ENCODE measurements at regions not wholly inside any gene's neighbourhood (a gene's known extent, or its start where the extent isn't known, plus 50 kb on each side); places are given as distances from the start of the nearest gene placed in this dataset.
"Not testable (repeated sequence)": the region's sequence is repeated elsewhere in the genome, so short reads cannot be mapped to it uniquely, and the experiment has no call there.

- H3K4me3 ChIP-seq (ENCODE audit: low read depth, low read length); H3K36me3 ChIP-seq; H3K9me3 ChIP-seq (ENCODE audit: severe bottlenecking); DNase-seq; H3K27ac ChIP-seq; H3K27me3 ChIP-seq (ENCODE audit: insufficient read depth, low read depth, severe bottlenecking): not testable (repeated sequence)
These were observed 5465.1 kb upstream of the TPTE start for GRCh38 chr21:5055996-5056962.

- DNase-seq; H3K27me3 ChIP-seq (ENCODE audit: insufficient read depth, low read depth, severe bottlenecking); H3K36me3 ChIP-seq; H3K27ac ChIP-seq; H3K9me3 ChIP-seq (ENCODE audit: severe bottlenecking); H3K4me3 ChIP-seq (ENCODE audit: low read depth, low read length): not testable (repeated sequence)
These were observed 5464.3 kb upstream of the TPTE start for GRCh38 chr21:5057077-5057476.

- not testable (repeated sequence) for H3K27ac ChIP-seq; H3K4me3 ChIP-seq (ENCODE audit: low read depth, low read length); H3K36me3 ChIP-seq; H3K9me3 ChIP-seq (ENCODE audit: severe bottlenecking); H3K27me3 ChIP-seq (ENCODE audit: insufficient read depth, low read depth, severe bottlenecking); DNase-seq
These were observed 5460.9 kb upstream of the TPTE start for GRCh38 chr21:5060364-5061083.

GRCh38 chr21:5064581-5065142, 5456.7 kb upstream of the TPTE start:
- not testable (repeated sequence) for H3K27ac ChIP-seq; DNase-seq; H3K4me3 ChIP-seq (ENCODE audit: low read depth, low read length); H3K36me3 ChIP-seq; H3K27me3 ChIP-seq (ENCODE audit: insufficient read depth, low read depth, severe bottlenecking); H3K9me3 ChIP-seq (ENCODE audit: severe bottlenecking)

- not testable (repeated sequence) for H3K9me3 ChIP-seq (ENCODE audit: severe bottlenecking); H3K27ac ChIP-seq; DNase-seq; H3K4me3 ChIP-seq (ENCODE audit: low read depth, low read length); H3K27me3 ChIP-seq (ENCODE audit: insufficient read depth, low read depth, severe bottlenecking); H3K36me3 ChIP-seq
These were observed 5455.9 kb upstream of the TPTE start for GRCh38 chr21:5065240-5066211.

GRCh38 chr21:5066682-5067251, 5454.6 kb upstream of the TPTE start:
- H3K4me3 ChIP-seq (ENCODE audit: low read depth, low read length); H3K9me3 ChIP-seq (ENCODE audit: severe bottlenecking); H3K27ac ChIP-seq; DNase-seq; H3K27me3 ChIP-seq (ENCODE audit: insufficient read depth, low read depth, severe bottlenecking); H3K36me3 ChIP-seq: not testable (repeated sequence)

GRCh38 chr21:5067326-5068048, 5453.9 kb upstream of the TPTE start:
- not testable (repeated sequence) for H3K27me3 ChIP-seq (ENCODE audit: insufficient read depth, low read depth, severe bottlenecking); H3K27ac ChIP-seq; H3K4me3 ChIP-seq (ENCODE audit: low read depth, low read length); H3K9me3 ChIP-seq (ENCODE audit: severe bottlenecking); DNase-seq; H3K36me3 ChIP-seq

- H3K27me3 ChIP-seq (ENCODE audit: insufficient read depth, low read depth, severe bottlenecking); H3K27ac ChIP-seq; H3K9me3 ChIP-seq (ENCODE audit: severe bottlenecking); H3K36me3 ChIP-seq; H3K4me3 ChIP-seq (ENCODE audit: low read depth, low read length); DNase-seq: not testable (repeated sequence)
These were observed 5452.7 kb upstream of the TPTE start for GRCh38 chr21:5068649-5069048.

- H3K9me3 ChIP-seq (ENCODE audit: severe bottlenecking); H3K27me3 ChIP-seq (ENCODE audit: insufficient read depth, low read depth, severe bottlenecking); H3K27ac ChIP-seq; H3K4me3 ChIP-seq (ENCODE audit: low read depth, low read length); H3K36me3 ChIP-seq; DNase-seq: not testable (repeated sequence)
These were observed 5450.2 kb upstream of the TPTE start for GRCh38 chr21:5071180-5071579.

- H3K36me3 ChIP-seq, result not testable (repeated sequence)
These were observed 5444.5 kb upstream of the TPTE start for GRCh38 chr21:5076854-5077253.

GRCh38 chr21:5079361-5079760, 5442.0 kb upstream of the TPTE start:
- not testable (repeated sequence) for H3K9me3 ChIP-seq (ENCODE audit: severe bottlenecking); H3K27ac ChIP-seq; DNase-seq; H3K27me3 ChIP-seq (ENCODE audit: insufficient read depth, low read depth, severe bottlenecking); H3K36me3 ChIP-seq; H3K4me3 ChIP-seq (ENCODE audit: low read depth, low read length)

More at GRCh38 chr21:5076854-5077253, 5444.5 kb upstream of the TPTE start:
- H3K4me3 ChIP-seq (ENCODE audit: low read depth, low read length); H3K27me3 ChIP-seq (ENCODE audit: insufficient read depth, low read depth, severe bottlenecking); H3K9me3 ChIP-seq (ENCODE audit: severe bottlenecking); DNase-seq; H3K27ac ChIP-seq: not testable (repeated sequence)

- not testable (repeated sequence) for DNase-seq; H3K27ac ChIP-seq; H3K4me3 ChIP-seq (ENCODE audit: low read depth, low read length); H3K9me3 ChIP-seq (ENCODE audit: severe bottlenecking); H3K36me3 ChIP-seq; H3K27me3 ChIP-seq (ENCODE audit: insufficient read depth, low read depth, severe bottlenecking)
These were observed 5441.4 kb upstream of the TPTE start for GRCh38 chr21:5080015-5080414.

GRCh38 chr21:5084246-5084645, 5437.1 kb upstream of the TPTE start:
- not testable (repeated sequence) for H3K4me3 ChIP-seq (ENCODE audit: low read depth, low read length); H3K27me3 ChIP-seq (ENCODE audit: insufficient read depth, low read depth, severe bottlenecking); H3K27ac ChIP-seq; H3K9me3 ChIP-seq (ENCODE audit: severe bottlenecking); DNase-seq; H3K36me3 ChIP-seq
